Stimulated activated effector memory CD8-positive, alpha-beta T cell treated with anti-CD3 and anti-CD28 coated beads, Interleukin-12 subunit alpha, Interleukin-12 subunit beta, amount 100 ng/mL, for 72 hours (primary cell): ENCODE measurements at regions not wholly inside any gene's neighbourhood (a gene's known extent, or its start where the extent isn't known, plus 50 kb on each side); places are given as distances from the start of the nearest gene placed in this dataset.

Experiments used
- ATAC-seq: fragments of 150-1000 bp; cut with Tn5 transposase; 2 replicates; pipeline ENCODE4 v1.10.0; 2021
- DNase-seq, 2 donors: peaks; one replicate each; pipeline ENCODE4 v3.0.0; 2021 to 2022; ENCODE audit warnings: low spot score in 2 of 2
- H3K27ac Mint-ChIP-seq: one replicate; pipeline ENCODE4 v1.8.0; 2022; ENCODE audit warnings: mild to moderate bottlenecking, mixed read lengths
- H3K36me3 Mint-ChIP-seq: one replicate; pipeline ENCODE4 v1.8.0; 2022; ENCODE audit warnings: mild to moderate bottlenecking, mixed read lengths
- H3K4me1 Mint-ChIP-seq: one replicate; pipeline ENCODE4 v1.8.0; 2022; ENCODE audit warnings: mixed read lengths
- H3K4me3 Mint-ChIP-seq: one replicate; pipeline ENCODE4 v1.8.0; 2022; ENCODE audit warnings: mild to moderate bottlenecking, mixed read lengths
- H3K9me3 Mint-ChIP-seq: one replicate; pipeline ENCODE4 v1.8.0; 2022; ENCODE audit warnings: mixed read lengths

- peaks cover 5% of the 10 kb centered on the region for H3K9me3 Mint-ChIP-seq
- H3K36me3 Mint-ChIP-seq: peaks cover 5% of the 10 kb centered on the region
- DNase-seq (no peak), ATAC-seq (no peak)
- H3K4me1 Mint-ChIP-seq: peaks cover 23% of the 10 kb centered on the region
- peak overlapping the region; percentile 41 for H3K27ac Mint-ChIP-seq
- H3K4me3 Mint-ChIP-seq: no peak overlapping the region
These were observed 81.0 kb upstream of the PLEKHG7 start for GRCh38 chr12:92621833-92622232.

GRCh38 chr12:92621312-92621711, 81.5 kb upstream of the PLEKHG7 start:
- peaks cover 5% of the 10 kb centered on the region for H3K36me3 Mint-ChIP-seq
- H3K27ac Mint-ChIP-seq: peak overlapping the region; percentile 41
- DNase-seq (no peak), ATAC-seq (no peak)
- peaks cover 23% of the 10 kb centered on the region for H3K4me1 Mint-ChIP-seq
- no peak overlapping the region for H3K4me3 Mint-ChIP-seq
- H3K9me3 Mint-ChIP-seq: peaks cover 5% of the 10 kb centered on the region

GRCh38 chr12:92619730-92620684, 82.8 kb upstream of the PLEKHG7 start:
- Mint-ChIP-seq H3K27ac (no peak overlapping the region), H3K4me1 (peaks cover 13% of the 10 kb centered on the region), H3K9me3 (peaks cover 7% of the 10 kb centered on the region), H3K4me3 (no peak overlapping the region), H3K36me3 (no peaks in the 10 kb centered on the region)
- no peak for DNase-seq
- ATAC-seq: no peak

GRCh38 chr12:92619026-92619425, 83.8 kb upstream of the PLEKHG7 start:
- no peak for ATAC-seq
- H3K9me3 Mint-ChIP-seq: peaks cover 7% of the 10 kb centered on the region
- DNase-seq: no peak
- H3K27ac Mint-ChIP-seq: no peak overlapping the region
- no peak overlapping the region for H3K4me3 Mint-ChIP-seq
- H3K36me3 Mint-ChIP-seq: no peaks in the 10 kb centered on the region
- peaks cover 13% of the 10 kb centered on the region for H3K4me1 Mint-ChIP-seq

- Mint-ChIP-seq H3K9me3 (peaks cover 2% of the 10 kb centered on the region), H3K27ac (no peak overlapping the region), H3K4me3 (no peak overlapping the region), H3K4me1 (peaks cover 15% of the 10 kb centered on the region), H3K36me3 (no peaks in the 10 kb centered on the region)
- DNase-seq (no peak), ATAC-seq (no peak)
These were observed 87.1 kb upstream of the PLEKHG7 start for GRCh38 chr12:92615703-92616102.

- no peak overlapping the region for H3K27ac Mint-ChIP-seq
- peaks cover 2% of the 10 kb centered on the region for H3K9me3 Mint-ChIP-seq
- H3K36me3 Mint-ChIP-seq: no peaks in the 10 kb centered on the region
- no peak for DNase-seq
- ATAC-seq: no peak
- H3K4me3 Mint-ChIP-seq: no peak overlapping the region
- H3K4me1 Mint-ChIP-seq: peaks cover 16% of the 10 kb centered on the region
These were observed 87.7 kb upstream of the PLEKHG7 start for GRCh38 chr12:92615086-92615485.

GRCh38 chr12:92614502-92614901, 88.3 kb upstream of the PLEKHG7 start:
- peaks cover 2% of the 10 kb centered on the region for H3K9me3 Mint-ChIP-seq
- no peak overlapping the region for H3K4me3 Mint-ChIP-seq
- H3K36me3 Mint-ChIP-seq: no peaks in the 10 kb centered on the region
- no peak for DNase-seq
- H3K4me1 Mint-ChIP-seq: peaks cover 12% of the 10 kb centered on the region
- ATAC-seq: no peak
- no peak overlapping the region for H3K27ac Mint-ChIP-seq

- peaks cover 11% of the 10 kb centered on the region for H3K4me1 Mint-ChIP-seq
- no peak overlapping the region for H3K27ac Mint-ChIP-seq
- no peak for DNase-seq
- no peak for ATAC-seq
- no peaks in the 10 kb centered on the region for H3K36me3 Mint-ChIP-seq
- peaks cover 2% of the 10 kb centered on the region for H3K9me3 Mint-ChIP-seq
- no peak overlapping the region for H3K4me3 Mint-ChIP-seq
These were observed 88.8 kb upstream of the PLEKHG7 start for GRCh38 chr12:92614001-92614400.

GRCh38 chr12:92612611-92613010, 90.2 kb upstream of the PLEKHG7 start:
- DNase-seq (peak in 1 of 2 donors; percentile 51), ATAC-seq (peak; percentile 95)
- H3K4me1 Mint-ChIP-seq: peaks cover 22% of the 10 kb centered on the region
- H3K36me3 Mint-ChIP-seq: no peaks in the 10 kb centered on the region
- H3K4me3 Mint-ChIP-seq: no peak overlapping the region
- peak overlapping the region; percentile 18 for H3K27ac Mint-ChIP-seq
- peaks cover 2% of the 10 kb centered on the region for H3K9me3 Mint-ChIP-seq

- Mint-ChIP-seq H3K27ac (no peak overlapping the region), H3K4me1 (peaks cover 31% of the 10 kb centered on the region), H3K36me3 (no peaks in the 10 kb centered on the region), H3K4me3 (no peak overlapping the region), H3K9me3 (no peaks in the 10 kb centered on the region)
- ATAC-seq (no peak), DNase-seq (no peak)
These were observed 94.4 kb upstream of the PLEKHG7 start for GRCh38 chr12:92608151-92609091.

GRCh38 chr12:92606956-92607355, 95.8 kb upstream of the PLEKHG7 start:
- Mint-ChIP-seq H3K27ac (no peak overlapping the region), H3K9me3 (peaks cover 6% of the 10 kb centered on the region), H3K4me3 (no peak overlapping the region), H3K36me3 (no peaks in the 10 kb centered on the region), H3K4me1 (peaks cover 38% of the 10 kb centered on the region)
- ATAC-seq: no peak
- DNase-seq: no peak

GRCh38 chr12:92605621-92606170, 97.1 kb upstream of the PLEKHG7 start:
- H3K27ac Mint-ChIP-seq: no peak overlapping the region
- peaks cover 3% of the 10 kb centered on the region for H3K36me3 Mint-ChIP-seq
- DNase-seq (no peak), ATAC-seq (no peak)
- peaks cover 41% of the 10 kb centered on the region for H3K4me1 Mint-ChIP-seq
- no peak overlapping the region for H3K4me3 Mint-ChIP-seq
- H3K9me3 Mint-ChIP-seq: peaks cover 12% of the 10 kb centered on the region

GRCh38 chr12:92604786-92605185, 98.0 kb upstream of the PLEKHG7 start:
- no peak overlapping the region for H3K4me3 Mint-ChIP-seq
- H3K27ac Mint-ChIP-seq: no peak overlapping the region
- peaks cover 42% of the 10 kb centered on the region for H3K4me1 Mint-ChIP-seq
- peaks cover 13% of the 10 kb centered on the region for H3K9me3 Mint-ChIP-seq
- ATAC-seq: no peak
- peaks cover 6% of the 10 kb centered on the region for H3K36me3 Mint-ChIP-seq
- no peak for DNase-seq

GRCh38 chr12:92603741-92604432, 98.9 kb upstream of the PLEKHG7 start:
- Mint-ChIP-seq H3K36me3 (peaks cover 6% of the 10 kb centered on the region), H3K4me1 (peaks cover 45% of the 10 kb centered on the region), H3K4me3 (peak overlapping the region; percentile 10), H3K9me3 (peaks cover 17% of the 10 kb centered on the region), H3K27ac (peak overlapping the region; percentile 86)
- ATAC-seq (peak; percentile 98), DNase-seq (no peak)
